Right renal pelvis (tissue), 4 donors: ENCODE measurements at regions not wholly inside any gene's neighbourhood (a gene's known extent, or its start where the extent isn't known, plus 50 kb on each side); places are given as distances from the start of the nearest gene placed in this dataset.

Experiments
- DNase-seq, 4 donors: peaks; one replicate each; pipeline ENCODE4 v3.0.0-alpha.2; 2013; ENCODE audit warnings: low read depth in 4 of 4, low spot score in 3 of 4, missing footprints in 1 of 4

DNA sequence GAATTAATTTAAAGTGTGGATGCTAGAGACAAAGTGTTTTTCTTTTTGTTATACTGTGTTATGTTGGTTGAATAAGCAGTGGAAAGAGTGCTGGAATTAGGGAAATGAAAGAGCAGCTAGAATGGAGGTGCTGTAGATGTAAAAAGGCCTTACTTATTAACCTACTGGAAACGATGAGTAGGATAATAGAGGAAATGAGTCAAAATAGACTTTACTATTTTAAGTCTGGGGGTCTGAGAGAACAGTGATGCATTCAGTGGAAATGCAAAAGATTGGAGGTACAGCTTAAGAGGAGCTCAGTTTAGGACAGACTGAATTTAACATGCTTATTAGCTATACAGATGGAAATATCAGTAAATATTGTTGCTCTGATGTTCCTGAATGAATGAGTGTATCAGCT lies 674.0 kb downstream of the OTOL1 start:
- DNase-seq: no peak

DNA sequence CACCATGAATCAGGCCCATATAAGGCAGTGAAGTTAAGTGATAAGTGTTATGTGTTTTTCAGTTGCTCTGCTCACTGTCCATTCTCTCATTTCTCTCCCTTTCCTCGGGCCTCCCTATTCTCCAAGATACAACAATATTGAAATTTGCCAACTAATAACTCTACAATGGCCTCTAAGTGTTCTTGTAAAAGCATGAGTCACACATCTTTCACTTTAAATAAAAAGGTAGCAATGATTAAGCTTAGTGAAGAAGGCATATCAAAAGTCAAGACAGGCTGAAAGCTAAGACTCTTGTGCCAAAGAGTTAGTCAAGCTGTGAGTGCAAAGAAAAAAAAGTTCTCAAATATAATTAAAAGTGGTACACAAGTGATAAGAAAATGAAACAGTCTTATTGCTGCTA lies 675.4 kb downstream of the OTOL1 start:
- DNase-seq: no peak

DNA sequence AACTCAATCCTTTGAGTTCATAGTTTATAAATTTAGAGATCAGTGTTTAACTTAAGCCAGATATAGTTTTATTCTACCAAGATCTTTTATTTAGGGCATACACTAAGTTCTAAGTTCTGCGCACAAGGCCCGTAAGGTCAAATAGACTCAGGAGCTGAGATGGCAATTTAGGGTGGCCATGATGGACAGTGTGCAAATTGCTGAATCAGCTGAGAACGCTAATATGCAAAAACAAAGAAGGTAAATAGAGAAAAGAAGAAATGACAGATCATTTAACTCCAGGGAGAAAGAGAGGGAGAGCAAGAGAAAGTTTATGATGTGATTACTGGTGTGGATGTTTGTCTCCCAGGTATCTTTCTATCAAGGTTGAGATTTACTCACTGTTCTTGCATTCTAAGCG lies 678.5 kb downstream of the OTOL1 start:
- DNase-seq: no peak

DNA sequence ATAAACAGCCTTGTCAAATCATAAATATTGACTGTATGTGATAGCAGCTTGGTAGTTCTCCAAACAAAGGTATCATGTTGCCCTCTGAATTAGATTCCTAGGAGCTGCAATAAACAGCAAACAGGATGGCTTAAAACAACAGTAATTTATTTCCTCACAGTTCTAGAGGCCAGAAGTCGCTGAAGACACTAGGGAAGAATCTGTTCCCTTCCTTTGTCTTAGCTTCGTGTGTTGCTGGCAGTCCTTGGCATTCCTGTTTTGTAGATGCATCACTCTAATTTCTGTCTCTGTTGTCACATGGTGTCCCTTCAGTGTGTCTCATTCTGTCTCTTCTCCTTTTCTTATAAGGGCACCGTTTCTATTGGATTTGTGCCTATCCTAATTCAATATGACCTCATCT lies 679.3 kb downstream of the OTOL1 start:
- DNase-seq: no peak

DNA sequence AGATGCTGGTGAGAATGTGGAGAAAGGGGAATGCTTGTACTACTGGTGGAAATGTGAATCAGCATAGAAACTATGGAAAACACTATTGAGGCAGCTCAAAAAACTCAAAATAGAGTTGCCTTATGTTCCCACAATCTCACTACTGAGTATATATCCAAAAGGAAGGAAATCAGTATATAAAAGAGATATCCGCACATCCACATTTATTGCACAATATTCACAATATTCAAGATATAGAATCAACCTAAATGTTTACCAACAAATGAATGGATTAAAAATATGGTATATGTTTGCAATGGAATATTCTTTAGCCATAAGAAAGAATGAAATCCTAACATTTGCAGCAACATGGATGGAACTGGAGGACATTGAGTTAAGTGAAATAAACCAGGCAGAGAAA lies 686.8 kb downstream of the OTOL1 start:
- no peak for DNase-seq

DNA sequence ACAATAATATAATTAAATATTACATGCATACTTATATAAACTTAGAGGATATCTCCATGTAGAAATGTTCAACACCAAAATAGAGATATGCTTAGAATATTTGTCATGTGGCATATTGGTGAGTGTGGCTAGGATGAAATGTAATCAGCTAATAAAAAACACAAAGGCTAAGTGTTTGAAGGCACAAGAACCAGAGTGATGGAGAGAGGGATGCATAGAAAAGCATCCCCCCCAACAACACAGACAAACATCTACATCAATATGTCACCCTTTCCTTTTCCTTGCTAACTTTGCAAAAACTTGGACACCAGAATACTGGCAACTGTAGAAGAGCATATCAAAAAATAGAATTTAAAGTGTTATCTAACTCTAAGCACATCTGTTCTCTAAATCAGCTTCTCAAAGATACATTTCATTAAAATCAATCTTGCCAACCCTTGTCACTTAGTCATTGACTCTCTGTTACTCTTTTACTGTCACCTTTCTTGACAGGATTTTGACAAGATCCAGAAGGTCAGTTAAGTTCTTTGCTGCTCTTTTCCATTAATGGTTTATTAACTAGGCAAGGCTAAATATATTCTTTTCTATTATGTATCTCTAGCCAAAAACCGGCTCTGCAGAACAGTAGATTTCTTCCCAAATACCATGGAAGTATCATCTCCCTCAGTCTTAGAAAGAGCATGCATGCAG lies 695.9 kb downstream of the OTOL1 start:
- DNase-seq: no peak

DNA sequence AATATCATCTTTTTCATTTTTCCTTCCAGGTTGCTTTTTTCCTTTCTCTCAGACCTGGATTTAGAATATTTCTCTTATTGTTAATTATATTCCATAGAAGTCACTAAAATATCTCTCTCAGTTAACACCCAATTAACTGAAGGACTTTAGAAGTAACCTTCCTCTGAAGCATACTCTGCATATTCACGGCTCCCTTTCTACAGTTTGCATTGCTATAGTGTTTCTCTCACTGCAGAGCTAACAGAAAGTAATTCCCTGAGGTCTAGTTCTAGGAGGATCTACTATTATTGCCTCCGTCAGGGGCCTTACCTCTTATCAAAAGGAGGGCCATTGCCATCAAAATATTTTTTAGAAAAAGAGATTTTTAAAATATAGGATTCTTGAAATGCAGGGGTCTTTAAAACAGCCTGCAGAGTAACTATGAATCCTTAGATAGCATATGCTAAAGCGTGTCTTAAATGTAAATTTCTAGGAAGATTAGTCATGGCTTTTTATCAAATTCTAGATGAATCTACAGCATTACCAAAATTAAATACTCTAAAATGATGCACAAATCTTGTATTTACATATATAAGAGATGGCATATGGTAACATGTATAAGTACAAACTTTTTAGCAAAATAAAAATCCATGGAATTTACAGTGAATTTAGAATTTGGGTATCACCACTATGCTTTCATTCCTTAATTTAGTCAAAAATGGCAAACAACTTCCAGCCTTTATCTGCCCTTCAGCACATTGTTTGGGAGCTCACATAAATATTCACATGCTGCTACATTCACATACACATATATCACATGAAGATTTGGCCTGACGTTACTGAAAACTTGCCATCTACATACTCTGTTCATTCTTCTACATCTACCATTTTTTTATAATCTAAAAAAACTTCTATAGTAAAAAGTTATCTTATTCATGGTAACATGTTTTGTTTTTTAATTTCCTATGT lies 696.8 kb downstream of the OTOL1 start:
- no peak for DNase-seq

DNA sequence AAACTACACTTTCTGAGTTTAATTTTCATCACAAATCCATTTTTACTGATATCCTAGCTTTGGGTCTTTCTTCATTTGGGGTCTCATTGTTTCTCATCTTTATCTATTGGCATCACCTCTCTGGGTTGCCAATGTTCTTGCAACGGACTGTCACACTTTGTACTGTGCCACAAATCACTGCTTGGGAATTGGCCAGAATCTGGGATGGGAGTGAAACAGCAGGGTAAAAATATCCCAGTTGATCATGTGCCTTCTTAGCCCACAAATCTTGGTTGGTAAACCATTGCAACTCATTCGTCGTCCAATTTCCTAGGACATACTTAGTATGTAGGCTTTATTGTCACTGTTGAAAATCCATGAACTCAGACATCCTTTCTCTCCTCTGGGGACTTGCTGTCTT lies 698.5 kb downstream of the OTOL1 start:
- DNase-seq: no peak

DNA sequence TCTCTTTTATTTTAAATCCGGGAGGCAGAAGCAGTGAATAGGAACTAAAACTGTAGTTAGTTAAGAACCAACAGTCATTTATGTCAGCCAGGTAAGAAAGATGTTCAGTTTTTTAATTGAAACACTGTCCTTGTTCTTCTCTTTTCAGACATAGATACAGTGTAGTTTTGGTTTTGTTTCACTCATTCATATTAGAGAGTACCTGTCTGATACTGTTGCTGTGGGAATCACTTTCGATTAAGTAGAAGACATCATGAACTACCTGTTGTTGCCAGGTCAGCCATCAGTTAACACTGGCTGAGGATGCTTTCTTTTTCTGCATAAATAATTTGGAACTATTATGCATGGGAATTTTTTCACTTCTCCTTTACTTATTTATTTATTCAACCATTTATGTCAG lies 700.4 kb downstream of the OTOL1 start:
- no peak for DNase-seq

DNA sequence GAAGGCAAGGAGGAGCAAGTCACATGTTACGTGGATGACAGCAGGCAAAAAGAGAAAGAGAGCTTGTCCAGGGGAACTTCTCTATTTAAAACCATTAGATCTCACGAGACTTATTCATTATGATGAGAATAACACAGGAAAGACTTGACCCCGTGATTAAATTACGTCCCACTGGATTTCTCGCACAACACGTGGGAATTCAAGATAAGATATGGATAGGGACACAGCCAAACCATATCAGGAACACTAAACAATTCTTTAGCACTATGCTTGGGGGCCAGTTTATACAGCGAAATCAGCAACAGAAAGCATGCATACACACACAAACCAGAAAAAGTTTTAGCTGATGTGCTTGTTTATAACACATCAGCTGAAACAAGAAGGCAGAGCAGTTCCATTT lies 704.2 kb downstream of the OTOL1 start:
- DNase-seq: no peak

DNA sequence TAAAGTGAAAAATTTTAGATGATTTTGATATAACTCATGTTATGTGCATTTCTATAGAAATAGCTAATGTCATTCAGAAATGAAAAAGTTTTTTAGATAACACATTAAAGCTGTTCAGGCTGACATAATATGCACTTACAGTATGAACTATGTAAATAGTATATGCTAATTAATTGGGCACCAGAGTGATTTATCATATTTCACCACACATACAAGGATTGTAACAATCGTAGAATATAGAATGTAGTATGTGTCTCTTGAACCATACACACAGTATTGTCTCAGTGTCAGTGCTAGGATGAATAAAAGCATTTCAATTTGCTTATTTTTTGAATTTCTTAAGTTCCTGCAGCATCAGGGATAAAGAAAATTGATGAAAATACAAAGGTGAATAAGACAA lies 710.0 kb downstream of the OTOL1 start:
- DNase-seq: no peak

DNA sequence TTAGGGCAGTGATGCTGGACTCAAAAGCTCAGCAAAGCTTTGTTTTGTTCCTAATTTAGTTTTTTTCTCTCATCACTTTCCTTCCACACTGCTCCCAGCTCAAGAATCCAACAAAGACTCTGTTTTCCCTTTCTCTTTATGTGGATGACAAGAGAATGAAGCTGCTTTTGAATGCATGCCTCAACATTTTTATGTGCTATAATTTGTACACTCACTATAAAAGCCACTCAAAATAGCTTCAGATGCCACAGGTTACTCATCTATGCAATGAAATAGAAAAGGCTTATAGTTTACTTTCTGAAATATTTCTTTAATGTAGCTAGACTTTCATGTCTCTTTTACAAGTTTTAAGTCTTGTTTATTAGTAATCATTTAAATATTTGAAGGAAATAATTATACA lies 714.9 kb downstream of the OTOL1 start:
- no peak for DNase-seq

DNA sequence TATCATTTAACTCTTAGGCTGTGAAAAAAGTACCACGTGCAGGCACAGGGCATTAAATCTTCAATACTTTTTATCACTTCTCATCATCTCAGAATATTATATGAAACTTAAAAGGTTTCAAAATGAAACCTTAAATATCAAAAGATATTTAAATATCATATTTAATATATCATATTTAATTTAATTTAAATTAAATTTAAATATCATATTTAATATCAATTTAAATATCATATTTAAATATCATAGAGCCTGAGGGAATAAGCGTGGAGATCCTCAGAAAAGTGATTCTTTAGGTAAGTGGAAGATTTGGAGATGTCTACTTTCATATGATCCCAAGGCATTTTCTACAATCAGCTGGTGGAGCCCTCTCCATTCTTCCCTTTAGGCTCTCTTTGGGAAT lies 716.6 kb downstream of the OTOL1 start:
- DNase-seq: no peak

DNA sequence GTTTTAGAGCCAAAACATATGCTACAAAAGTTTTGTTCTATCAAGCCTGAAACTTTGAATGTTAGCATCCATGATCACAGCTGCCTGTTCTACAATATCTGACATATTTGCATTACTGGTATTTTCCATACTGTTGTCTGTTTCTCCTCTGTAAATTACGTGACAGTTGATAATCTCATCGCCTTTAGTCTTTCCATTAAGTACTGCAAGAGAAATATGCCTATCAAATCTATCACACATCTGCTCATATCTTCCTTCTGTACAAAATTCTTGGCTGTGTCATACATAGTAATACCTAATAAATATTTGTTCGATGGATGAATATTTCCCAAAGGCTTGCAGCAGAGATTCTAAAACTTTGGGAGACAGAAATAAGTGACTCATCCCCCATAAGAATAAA lies 717.3 kb downstream of the OTOL1 start:
- DNase-seq: no peak

DNA sequence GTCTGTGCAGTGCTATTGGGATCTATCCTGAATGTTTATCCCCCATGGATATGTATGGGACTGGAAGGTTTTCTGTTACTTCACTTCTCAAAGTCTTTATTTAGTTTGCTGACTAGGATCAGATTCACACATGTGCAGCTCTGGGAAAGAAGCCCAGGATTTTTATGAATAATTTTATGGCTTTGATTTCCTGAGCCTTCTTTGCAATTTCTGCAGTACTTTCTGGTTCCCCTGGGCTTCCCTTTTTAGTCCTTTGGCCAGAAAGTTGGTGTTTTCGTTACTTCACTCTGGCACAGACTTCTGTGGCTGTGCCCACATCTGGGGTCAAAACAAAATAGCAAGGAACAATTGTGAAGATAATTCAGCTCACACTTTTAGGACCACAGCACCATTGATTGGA lies 721.0 kb downstream of the OTOL1 start:
- DNase-seq: no peak

DNA sequence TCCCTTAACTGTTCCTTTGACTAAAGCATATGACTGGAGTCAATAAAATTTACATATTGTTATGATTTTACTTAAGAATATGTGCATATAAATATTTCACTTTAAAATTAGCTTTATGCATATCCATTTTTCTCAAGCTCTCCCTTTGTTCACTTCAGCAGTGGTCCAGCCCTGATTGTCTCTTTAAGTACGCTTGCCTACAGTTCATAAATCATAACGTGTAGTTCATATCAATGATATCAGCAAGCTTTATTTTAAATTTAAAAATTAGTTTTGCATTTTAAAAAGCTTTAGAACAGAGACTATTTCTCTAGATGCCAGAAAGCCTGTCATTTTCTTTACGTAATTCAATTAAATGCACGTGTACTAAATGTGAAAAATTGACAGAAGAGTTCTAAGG lies 721.9 kb downstream of the OTOL1 start:
- DNase-seq: no peak

DNA sequence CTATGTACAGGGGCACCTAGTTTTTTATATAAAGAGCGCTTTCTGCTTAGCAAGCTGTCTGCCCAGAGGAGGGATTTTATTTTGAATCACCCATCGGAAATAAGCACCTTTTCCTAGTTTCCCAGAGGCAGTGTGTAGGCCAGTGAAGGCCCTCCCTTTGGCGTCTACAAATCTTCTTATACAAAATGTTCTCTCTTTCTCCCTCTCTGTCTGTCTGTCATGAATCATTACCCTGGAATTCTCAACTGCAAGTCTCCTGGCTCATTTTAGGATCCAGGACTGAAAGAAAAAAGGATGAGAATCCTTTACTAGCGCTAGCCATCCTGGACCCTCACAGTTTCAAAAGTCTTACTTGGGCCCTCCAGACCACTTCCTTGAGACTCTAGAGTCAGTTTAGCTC lies 728.1 kb downstream of the OTOL1 start:
- DNase-seq: no peak

DNA sequence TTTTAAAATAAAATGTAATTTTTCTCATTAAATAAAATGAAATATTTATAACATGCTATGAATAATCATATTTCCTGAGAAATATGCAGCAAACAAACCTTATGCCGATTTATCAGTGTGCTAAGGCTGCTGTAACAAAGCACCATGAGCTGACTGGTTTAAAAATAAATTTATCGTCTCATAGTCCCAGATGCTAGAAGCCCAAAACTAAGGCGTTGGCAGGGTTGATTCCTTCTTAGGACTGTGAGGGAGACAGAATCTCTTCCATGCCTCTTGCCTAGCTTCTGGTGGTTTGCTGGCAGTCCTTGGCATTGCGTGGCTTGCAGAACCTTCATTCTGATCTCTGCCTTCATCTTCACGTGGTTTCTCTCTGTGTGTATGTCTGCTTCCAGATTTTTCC lies 740.3 kb downstream of the OTOL1 start:
- DNase-seq: no peak

DNA sequence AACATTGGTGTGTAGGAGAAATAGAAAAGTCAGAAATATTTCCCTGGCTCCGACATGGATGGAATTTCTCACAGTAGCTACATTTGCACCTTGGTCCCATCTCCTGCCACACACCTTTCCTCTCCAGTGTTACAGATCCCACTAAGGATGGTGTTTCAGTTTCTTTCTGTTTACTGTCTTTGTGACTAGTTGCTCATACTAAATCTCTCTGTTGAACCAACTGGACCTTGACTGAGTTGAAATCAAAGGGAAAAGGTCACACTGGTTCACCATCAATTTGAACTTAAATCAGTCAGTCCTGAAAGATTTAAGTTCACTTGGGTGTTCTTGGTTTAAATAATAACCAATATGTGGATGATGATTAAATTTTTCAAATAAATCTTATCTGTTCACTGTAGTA lies 754.2 kb downstream of the OTOL1 start:
- DNase-seq: no peak

DNA sequence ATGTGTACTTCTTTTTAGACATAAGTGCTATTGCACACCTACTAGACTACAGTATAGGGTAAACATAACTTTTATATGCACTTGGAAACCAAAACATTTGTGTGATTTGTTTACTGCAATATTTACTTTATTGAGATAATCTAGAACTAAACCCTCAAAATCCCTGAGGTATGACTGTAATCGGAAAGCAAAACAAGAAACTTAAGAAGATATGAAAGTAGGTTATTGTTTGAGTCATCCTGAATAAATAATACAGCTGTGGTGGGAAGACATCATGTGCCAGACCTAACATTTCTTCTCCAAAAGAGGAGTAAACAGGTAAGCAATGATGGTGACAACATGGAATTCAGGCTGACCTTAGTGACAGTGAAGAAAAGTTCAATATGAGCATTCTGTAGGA lies 765.5 kb downstream of the OTOL1 start:
- no peak for DNase-seq

DNA sequence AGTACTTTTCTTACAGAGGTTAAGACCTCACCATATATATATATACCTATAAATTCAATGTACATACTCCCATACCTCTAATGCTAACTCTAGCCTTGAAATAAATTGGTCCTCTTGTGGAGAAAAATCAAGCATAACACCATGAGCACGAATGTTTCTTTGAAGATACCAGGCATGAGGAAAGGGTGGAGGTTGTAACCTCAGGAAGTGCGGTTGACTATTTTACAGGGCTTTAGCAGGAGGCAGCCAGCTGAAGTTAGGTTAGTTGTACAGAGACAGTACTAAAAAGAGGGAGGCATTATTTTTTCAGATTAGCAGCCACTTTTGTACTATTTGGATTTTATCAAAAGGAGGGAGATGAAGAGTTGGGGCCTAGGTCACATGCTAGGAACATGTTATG lies 767.0 kb downstream of the OTOL1 start:
- no peak for DNase-seq
